H1 (cell line): ENCODE measurements at regions not wholly inside any gene's neighbourhood (a gene's known extent, or its start where the extent isn't known, plus 50 kb on each side); places are given as distances from the start of the nearest gene placed in this dataset.

Experiments
- CHD2 ChIP-seq: IDR thresholded peaks from 2 replicates; pipeline ENCODE4 v1.6.1; 2012; ENCODE audit warnings: low read length, improper control_type of control experiment
- EGR1 ChIP-seq: IDR thresholded peaks from 2 replicates; pipeline ENCODE4 v1.6.1; 2011; ENCODE audit warnings: low read depth, low read length, borderline replicate concordance
- HDAC2 ChIP-seq, 2 experiments: fragments of 300-600 bp in 1 of 2; sonication (generic) in 1 of 2; IDR thresholded peaks; 2 replicates each; pipeline ENCODE4 v1.6.1; 2011 to 2012; ENCODE audit warnings: low read depth in 2 of 2, low read length in 2 of 2, mild to moderate bottlenecking in 2 of 2, moderate library complexity in 2 of 2, borderline replicate concordance in 1 of 2, inconsistent platforms in 1 of 2
- JUND ChIP-seq: IDR thresholded peaks from 2 replicates; pipeline ENCODE4 v1.6.1; 2011; ENCODE audit warnings: mild to moderate bottlenecking, improper control_type of control experiment, low read length
- POLR2AphosphoS5 ChIP-seq: IDR thresholded peaks from 2 replicates; pipeline ENCODE4 v1.6.1; 2011; ENCODE audit warnings: low read depth, low read length
- SUZ12 ChIP-seq: fragments of 200-600 bp; sonication (generic); IDR thresholded peaks from 2 replicates; pipeline ENCODE4 v1.6.1; 2012; ENCODE audit warnings: mild to moderate bottlenecking, inconsistent platforms, low read length, moderate library complexity, mixed read lengths
- TF ChIP-seq, protein P1 (sequence below), 3 experiments: IDR thresholded peaks; 1 replicate in 2 of 3; 2 replicates in 1 of 3; pipeline versions ENCODE4 v1.5.1 to v1.6.1; 2011; ENCODE audit warnings: low read length in 3 of 3, mild to moderate bottlenecking in 3 of 3, inconsistent platforms in 2 of 3, low read depth in 1 of 3, moderate library complexity in 1 of 3; ENCODE audit not compliant: insufficient read depth in 1 of 3; ENCODE audit errors: control extremely low read depth in 1 of 3

DNA sequence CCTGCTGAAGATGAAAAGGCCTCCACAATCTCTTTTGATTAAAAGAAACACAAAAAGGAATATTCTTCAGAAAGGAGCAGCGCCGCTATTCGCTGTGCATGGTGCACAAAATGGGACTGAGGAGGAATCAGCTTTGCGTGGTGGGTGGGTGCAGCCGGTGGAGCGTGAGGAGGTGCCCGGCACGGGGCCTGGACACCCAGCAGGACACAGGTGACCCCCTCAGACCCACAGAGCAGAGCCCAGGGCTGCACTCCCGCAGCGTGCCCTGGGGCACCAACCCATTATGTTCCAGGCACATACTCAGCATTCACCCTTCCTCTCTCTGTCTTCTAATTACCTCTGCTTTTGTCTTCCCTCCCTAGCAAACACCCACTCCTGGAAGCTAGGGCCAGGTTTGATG is 238.0 kb upstream of the PPP2R2D start:
- TF ChIP-seq POLR2AphosphoS5 (no peak), CHD2 (no peak), HDAC2 (IDR thresholded peaks at IDR 0.05; ENCODE audit: borderline replicate concordance in 1 of 2, low read depth in 2 of 2, low read length in 2 of 2) (no peak), JUND (no peak), SUZ12 (no peak), EGR1 (no peak)
- TF ChIP-seq, protein P1, sequence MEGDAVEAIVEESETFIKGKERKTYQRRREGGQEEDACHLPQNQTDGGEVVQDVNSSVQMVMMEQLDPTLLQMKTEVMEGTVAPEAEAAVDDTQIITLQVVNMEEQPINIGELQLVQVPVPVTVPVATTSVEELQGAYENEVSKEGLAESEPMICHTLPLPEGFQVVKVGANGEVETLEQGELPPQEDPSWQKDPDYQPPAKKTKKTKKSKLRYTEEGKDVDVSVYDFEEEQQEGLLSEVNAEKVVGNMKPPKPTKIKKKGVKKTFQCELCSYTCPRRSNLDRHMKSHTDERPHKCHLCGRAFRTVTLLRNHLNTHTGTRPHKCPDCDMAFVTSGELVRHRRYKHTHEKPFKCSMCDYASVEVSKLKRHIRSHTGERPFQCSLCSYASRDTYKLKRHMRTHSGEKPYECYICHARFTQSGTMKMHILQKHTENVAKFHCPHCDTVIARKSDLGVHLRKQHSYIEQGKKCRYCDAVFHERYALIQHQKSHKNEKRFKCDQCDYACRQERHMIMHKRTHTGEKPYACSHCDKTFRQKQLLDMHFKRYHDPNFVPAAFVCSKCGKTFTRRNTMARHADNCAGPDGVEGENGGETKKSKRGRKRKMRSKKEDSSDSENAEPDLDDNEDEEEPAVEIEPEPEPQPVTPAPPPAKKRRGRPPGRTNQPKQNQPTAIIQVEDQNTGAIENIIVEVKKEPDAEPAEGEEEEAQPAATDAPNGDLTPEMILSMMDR (IDR thresholded peaks at IDR 0.05; ENCODE audit: control extremely low read depth in 1 of 3, insufficient read depth in 1 of 3, low read depth in 1 of 3, low read length in 3 of 3): no peak
